T-helper 1 cell treated with Interleukin-12 subunit alpha and Interleukin-12 subunit beta and Interleukin-4 antibody, amounts not matched to agents 30 μg/mL and 1 μg/mL, for 36 hours (primary cell): ENCODE measurements at regions not wholly inside any gene's neighbourhood (a gene's known extent, or its start where the extent isn't known, plus 50 kb on each side); places are given as distances from the start of the nearest gene placed in this dataset.

Experiments
- H3K27ac Mint-ChIP-seq: one replicate; pipeline ENCODE4 v1.8.0; 2021; ENCODE audit warnings: mild to moderate bottlenecking, mixed read lengths
- H3K27me3 Mint-ChIP-seq: one replicate; pipeline ENCODE4 v1.8.0; 2021; ENCODE audit warnings: low read depth, mixed read lengths
- H3K36me3 Mint-ChIP-seq: one replicate; pipeline ENCODE4 v1.8.0; 2021; ENCODE audit warnings: low read depth, mixed read lengths
- H3K4me1 Mint-ChIP-seq: one replicate; pipeline ENCODE4 v1.8.0; 2021; ENCODE audit warnings: low read depth, mixed read lengths
- H3K4me3 Mint-ChIP-seq: one replicate; pipeline ENCODE4 v1.8.0; 2021; ENCODE audit warnings: mild to moderate bottlenecking, moderate library complexity, mixed read lengths
- H3K9me3 Mint-ChIP-seq: one replicate; pipeline ENCODE4 v1.8.0; 2021; ENCODE audit warnings: mixed read lengths

DNA sequence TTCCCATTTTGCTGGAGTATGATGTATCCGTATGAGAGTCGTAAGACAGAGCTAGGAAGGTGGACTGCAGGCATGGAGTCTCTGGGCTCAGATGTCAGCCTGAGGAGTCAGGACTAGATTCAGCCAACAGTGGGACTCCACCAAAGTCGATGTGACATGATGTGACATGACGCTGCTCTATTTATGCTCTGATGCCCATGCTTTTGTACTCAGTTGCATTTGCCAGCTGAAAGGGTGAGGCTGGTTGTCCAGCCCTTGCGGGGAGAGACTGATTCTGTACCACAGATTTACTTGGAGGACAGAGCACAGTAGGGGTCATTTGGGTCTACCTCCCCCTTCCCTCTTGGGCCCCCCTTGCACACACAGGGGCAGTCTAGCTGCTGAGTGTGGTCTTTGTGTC is 88.5 kb upstream of the ATG10 start:
- no peaks in the 10 kb centered on the region for H3K9me3 Mint-ChIP-seq
- H3K27me3 Mint-ChIP-seq, result peaks cover 13% of the 10 kb centered on the region
- H3K27ac Mint-ChIP-seq, result no peak overlapping the region
- no peak overlapping the region for H3K4me3 Mint-ChIP-seq
- H3K36me3 Mint-ChIP-seq, result no peaks in the 10 kb centered on the region
- H3K4me1 Mint-ChIP-seq, result no peaks in the 10 kb centered on the region

DNA sequence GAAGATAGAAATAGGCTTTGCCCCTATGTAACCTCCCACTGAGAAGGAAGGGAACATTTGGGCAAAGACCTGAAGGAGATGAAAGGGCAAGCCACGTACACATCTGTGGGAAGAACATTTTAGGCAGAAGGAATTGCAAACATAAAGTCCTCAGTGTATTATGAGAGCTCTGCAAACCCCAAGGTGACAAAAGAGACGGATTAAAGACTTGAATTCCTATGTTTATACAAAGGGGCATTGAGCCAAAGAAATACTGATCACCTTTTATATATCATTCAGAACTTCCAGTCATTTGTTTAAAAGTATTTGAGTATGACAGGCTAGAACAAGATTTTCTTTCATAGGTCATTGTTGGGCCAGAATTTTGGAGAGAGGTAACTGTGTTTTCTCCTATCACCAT is 90.2 kb upstream of the ATG10 start:
- H3K27ac Mint-ChIP-seq, result no peak overlapping the region
- H3K27me3 Mint-ChIP-seq, result peaks cover 13% of the 10 kb centered on the region
- H3K4me3 Mint-ChIP-seq, result no peak overlapping the region
- no peaks in the 10 kb centered on the region for H3K4me1 Mint-ChIP-seq
- no peaks in the 10 kb centered on the region for H3K36me3 Mint-ChIP-seq
- H3K9me3 Mint-ChIP-seq, result no peaks in the 10 kb centered on the region

- Mint-ChIP-seq H3K4me1 (no peaks in the 10 kb centered on the region), H3K9me3 (no peaks in the 10 kb centered on the region), H3K4me3 (no peak overlapping the region)
Observed at GRCh38 chr5:81879936-81880335, 91.9 kb upstream of the ATG10 start.

DNA sequence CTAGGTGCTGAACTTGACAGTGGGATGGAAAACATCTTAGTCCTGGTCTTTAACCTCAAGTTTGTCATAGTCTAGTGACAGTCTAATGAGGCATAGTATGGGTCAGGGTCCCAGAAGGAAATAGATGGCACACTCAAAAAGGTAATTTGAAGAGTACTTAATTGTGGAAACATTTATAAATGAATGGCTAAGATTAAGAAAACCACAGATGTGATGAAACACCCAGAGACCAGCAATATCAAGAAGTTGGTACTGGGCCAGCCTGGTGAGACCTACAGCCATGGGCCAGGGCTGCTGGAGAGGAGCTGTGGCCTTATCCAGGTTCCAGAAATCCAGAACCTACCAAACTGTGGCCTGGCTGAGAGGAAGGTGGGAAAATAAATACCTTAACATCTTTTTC is 93.5 kb upstream of the ATG10 start:
- Mint-ChIP-seq H3K36me3 (no peaks in the 10 kb centered on the region), H3K9me3 (no peaks in the 10 kb centered on the region), H3K4me1 (no peaks in the 10 kb centered on the region), H3K27ac (no peak overlapping the region), H3K4me3 (no peak overlapping the region), H3K27me3 (peaks cover 13% of the 10 kb centered on the region)

More at GRCh38 chr5:81879936-81880335, 91.9 kb upstream of the ATG10 start:
- Mint-ChIP-seq H3K27me3 (peaks cover 13% of the 10 kb centered on the region), H3K36me3 (no peaks in the 10 kb centered on the region), H3K27ac (no peak overlapping the region)

DNA sequence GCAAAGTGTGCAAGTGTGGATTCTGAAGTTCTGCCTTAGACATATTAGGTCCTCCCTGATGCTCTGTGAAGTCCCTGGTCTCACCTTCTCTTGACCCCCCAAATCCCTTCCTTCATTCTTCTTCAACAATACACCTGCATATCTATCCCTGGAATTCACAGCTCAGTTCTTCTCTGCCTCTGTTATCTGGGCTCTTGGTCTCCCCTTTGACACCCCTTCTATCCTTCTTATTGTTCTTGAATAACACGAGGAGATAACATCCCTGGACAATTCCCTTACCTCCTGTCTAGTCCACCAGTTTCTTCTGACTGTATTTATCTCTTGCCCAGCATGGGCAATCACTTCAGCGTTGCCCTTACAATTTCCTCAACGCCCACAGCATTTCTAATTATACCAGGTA is 104.8 kb upstream of the ATG10 start:
- no peak overlapping the region for H3K27ac Mint-ChIP-seq
- no peak overlapping the region for H3K4me3 Mint-ChIP-seq
- H3K4me1 Mint-ChIP-seq, result no peaks in the 10 kb centered on the region
- H3K36me3 Mint-ChIP-seq, result no peaks in the 10 kb centered on the region
- no peaks in the 10 kb centered on the region for H3K9me3 Mint-ChIP-seq
- H3K27me3 Mint-ChIP-seq, result peaks cover 6% of the 10 kb centered on the region

DNA sequence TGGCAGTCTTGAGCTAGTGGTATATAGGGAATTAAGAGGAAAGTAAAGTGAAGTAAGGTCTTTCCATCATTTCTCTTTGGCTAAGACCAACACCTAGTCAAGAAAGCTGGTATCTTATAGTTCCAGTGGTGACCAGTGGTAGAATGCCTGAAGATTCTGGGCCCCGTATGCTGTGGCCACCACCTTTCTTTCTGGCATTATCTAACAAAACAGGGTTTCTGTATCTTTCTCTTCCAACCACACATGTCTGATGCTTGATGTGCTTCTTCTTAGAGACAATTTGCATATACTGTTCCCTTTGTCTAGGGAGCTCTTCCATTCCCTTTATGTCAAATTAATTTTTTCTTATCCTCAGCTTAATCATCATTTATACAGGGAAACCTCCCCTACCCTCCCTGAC is 109.9 kb upstream of the SSBP2 start:
- Mint-ChIP-seq H3K9me3 (no peaks in the 10 kb centered on the region), H3K4me3 (no peak overlapping the region), H3K4me1 (peaks cover 3% of the 10 kb centered on the region), H3K27me3 (peaks cover 4% of the 10 kb centered on the region), H3K36me3 (no peaks in the 10 kb centered on the region), H3K27ac (no peak overlapping the region)

GRCh38 chr5:81859624-81860023 is 108.7 kb upstream of the SSBP2 start:
- no peaks in the 10 kb centered on the region for H3K27me3 Mint-ChIP-seq
- H3K9me3 Mint-ChIP-seq, result no peaks in the 10 kb centered on the region
- no peaks in the 10 kb centered on the region for H3K36me3 Mint-ChIP-seq
- no peak overlapping the region for H3K4me3 Mint-ChIP-seq
- no peak overlapping the region for H3K27ac Mint-ChIP-seq
- peaks cover 3% of the 10 kb centered on the region for H3K4me1 Mint-ChIP-seq

DNA sequence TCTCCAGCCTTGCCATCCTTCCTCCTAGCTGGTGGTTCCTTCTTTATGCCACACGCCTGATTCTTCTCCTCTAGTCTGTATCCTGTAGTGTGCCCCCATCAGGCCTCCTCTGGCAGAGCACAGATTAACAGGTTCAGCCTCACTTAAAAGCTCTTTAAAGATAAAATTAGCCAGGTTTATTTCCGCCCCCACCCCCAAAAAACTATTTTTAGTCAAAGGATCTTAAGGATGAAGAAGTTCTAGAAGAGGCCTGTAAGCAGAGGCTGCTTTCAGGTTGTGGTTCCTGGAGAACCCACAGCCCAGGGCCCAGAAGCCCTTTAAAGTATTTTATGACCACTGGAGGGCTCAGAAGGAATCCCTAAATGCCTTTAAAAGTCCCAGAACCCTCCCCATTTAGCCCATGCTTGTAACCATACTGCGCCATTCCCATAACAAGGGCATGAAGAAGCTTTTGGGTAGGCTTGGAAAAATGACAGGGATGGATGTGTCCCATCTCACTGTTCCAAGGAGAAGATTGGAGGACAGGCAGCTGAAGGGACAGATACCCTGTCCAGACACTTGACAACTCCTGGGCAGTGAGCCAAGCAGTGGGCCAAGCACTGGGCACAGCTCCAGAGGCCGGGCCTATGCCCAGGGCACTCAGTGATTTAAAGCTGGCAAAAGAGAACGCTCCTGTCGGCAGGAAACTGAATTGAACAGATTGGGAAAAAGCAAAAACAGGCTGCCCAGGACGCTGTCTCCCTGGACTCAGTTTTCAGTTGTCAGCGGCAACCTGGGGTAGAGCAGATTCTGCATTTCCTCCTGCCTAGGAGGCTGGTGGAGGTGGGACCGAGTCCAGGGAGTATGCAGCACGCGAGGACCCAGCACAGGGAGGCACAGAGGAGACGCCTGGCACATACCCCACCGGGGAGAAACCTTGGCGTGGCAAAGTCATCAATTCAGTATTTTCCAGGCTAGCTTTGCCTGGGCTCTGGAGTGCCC is 106.3 kb upstream of the SSBP2 start:
- Mint-ChIP-seq H3K4me3 (no peak overlapping the region), H3K27me3 (no peaks in the 10 kb centered on the region), H3K36me3 (no peaks in the 10 kb centered on the region), H3K27ac (no peak overlapping the region), H3K9me3 (no peaks in the 10 kb centered on the region), H3K4me1 (peaks cover 9% of the 10 kb centered on the region)

- no peak overlapping the region for H3K27ac Mint-ChIP-seq
- H3K36me3 Mint-ChIP-seq, result no peaks in the 10 kb centered on the region
- no peaks in the 10 kb centered on the region for H3K9me3 Mint-ChIP-seq
- H3K4me1 Mint-ChIP-seq, result peaks cover 19% of the 10 kb centered on the region
- H3K27me3 Mint-ChIP-seq, result no peaks in the 10 kb centered on the region
- H3K4me3 Mint-ChIP-seq, result no peak overlapping the region
Observed at GRCh38 chr5:81855591-81855990, 104.7 kb upstream of the SSBP2 start.

DNA sequence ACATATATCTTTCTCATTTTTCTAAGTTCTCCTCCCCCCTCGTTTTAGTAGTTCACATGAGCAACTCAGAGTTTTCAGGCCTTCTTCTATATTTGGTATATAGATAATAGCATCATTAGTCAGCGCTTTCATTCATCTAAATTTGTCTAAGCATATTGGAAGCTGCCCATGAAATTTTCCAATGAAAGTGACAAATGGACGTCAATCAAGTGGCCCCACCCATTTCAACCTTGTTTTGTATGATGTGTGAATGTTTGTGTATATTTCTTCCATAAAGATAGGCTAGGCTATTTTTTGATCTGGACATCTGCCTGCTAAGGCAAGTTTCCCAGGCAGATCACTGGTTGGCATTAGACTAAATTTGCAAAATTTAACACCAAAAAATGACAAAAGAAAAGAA is 104.0 kb upstream of the SSBP2 start:
- Mint-ChIP-seq H3K27ac (no peak overlapping the region), H3K27me3 (peaks cover 4% of the 10 kb centered on the region), H3K9me3 (no peaks in the 10 kb centered on the region), H3K4me1 (peaks cover 24% of the 10 kb centered on the region), H3K36me3 (peaks cover 2% of the 10 kb centered on the region), H3K4me3 (no peak overlapping the region)

GRCh38 chr5:81854485-81854884 is 103.6 kb upstream of the SSBP2 start:
- H3K27me3 Mint-ChIP-seq, result peaks cover 4% of the 10 kb centered on the region
- no peaks in the 10 kb centered on the region for H3K9me3 Mint-ChIP-seq
- no peak overlapping the region for H3K27ac Mint-ChIP-seq
- H3K4me1 Mint-ChIP-seq, result peaks cover 24% of the 10 kb centered on the region
- peaks cover 2% of the 10 kb centered on the region for H3K36me3 Mint-ChIP-seq
- H3K4me3 Mint-ChIP-seq, result no peak overlapping the region

DNA sequence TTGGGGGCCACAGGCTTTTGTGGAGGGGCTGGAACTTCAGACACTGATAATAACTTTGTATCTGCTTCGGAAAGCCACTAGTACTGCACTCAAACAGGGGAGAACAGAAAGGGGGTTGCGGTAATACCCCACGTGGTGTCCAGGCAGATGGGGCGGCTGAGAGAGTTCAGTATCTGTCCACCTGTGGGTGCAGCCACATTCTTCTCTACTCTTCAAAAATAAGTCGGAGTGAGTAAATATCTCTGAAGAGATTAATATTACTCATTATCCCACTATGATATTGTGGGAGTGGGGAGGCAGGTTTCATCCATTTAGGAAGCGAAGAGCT is 102.1 kb upstream of the SSBP2 start:
- Mint-ChIP-seq H3K4me3 (peak overlapping the region; percentile 80), H3K27ac (peak overlapping the region; percentile 75), H3K36me3 (peaks cover 2% of the 10 kb centered on the region), H3K27me3 (peaks cover 4% of the 10 kb centered on the region), H3K4me1 (peaks cover 24% of the 10 kb centered on the region), H3K9me3 (no peaks in the 10 kb centered on the region)

DNA sequence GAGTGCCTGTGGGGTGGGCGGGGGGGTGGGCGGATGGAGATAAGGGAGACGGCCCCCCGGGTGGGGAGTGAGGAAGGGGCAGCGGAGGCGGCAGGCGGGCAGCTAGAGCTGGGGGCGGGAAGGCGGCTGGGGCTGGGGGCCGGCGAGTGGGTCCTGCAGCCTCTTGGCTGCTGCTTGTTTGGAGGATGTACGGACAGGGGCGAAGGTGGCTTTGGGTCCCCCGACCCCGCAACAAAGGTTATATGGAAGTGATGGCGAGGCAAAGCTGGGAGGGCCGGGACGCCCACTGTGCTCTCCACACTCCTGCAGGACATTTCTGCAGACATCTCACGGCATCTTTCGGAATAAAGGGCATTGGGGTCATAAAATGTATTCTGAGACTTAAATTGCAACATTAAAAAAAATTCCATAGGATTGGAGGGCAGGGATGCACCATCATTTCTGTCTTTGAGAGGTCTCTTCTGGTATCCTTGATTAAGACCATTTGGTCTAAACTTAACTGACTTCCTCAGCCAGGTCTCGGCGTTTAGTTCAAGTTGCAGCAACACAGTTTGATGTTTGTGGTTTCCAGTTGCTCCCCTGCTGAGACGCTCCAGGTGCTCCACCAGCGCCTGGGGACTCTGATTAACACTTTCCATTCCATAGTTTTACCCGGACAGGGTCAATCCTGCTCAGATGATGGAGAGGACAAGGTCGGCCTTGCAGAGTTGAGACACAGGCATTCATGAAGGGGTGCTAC is 101.6 kb upstream of the SSBP2 start:
- peaks cover 24% of the 10 kb centered on the region for H3K4me1 Mint-ChIP-seq
- H3K4me3 Mint-ChIP-seq, result peak overlapping the region; percentile 80
- peaks cover 4% of the 10 kb centered on the region for H3K27me3 Mint-ChIP-seq
- peak overlapping the region; percentile 75 for H3K27ac Mint-ChIP-seq
- H3K36me3 Mint-ChIP-seq, result peaks cover 2% of the 10 kb centered on the region
- no peaks in the 10 kb centered on the region for H3K9me3 Mint-ChIP-seq

GRCh38 chr5:81851481-81852178 is 100.7 kb upstream of the SSBP2 start:
- peak overlapping the region; percentile 94 for H3K27ac Mint-ChIP-seq

More at GRCh38 chr5:81851481-81852178, 100.7 kb upstream of the SSBP2 start:
- H3K36me3 Mint-ChIP-seq, result peaks cover 2% of the 10 kb centered on the region
- H3K9me3 Mint-ChIP-seq, result no peaks in the 10 kb centered on the region
- H3K4me3 Mint-ChIP-seq, result peak overlapping the region; percentile 93
- peaks cover 22% of the 10 kb centered on the region for H3K4me1 Mint-ChIP-seq
- H3K27me3 Mint-ChIP-seq, result peaks cover 4% of the 10 kb centered on the region
